ENCODE measurements at regions not wholly inside any gene's neighbourhood (a gene's known extent, or its start where the extent isn't known, plus 50 kb on each side); places are given as distances from the start of the nearest gene placed in this dataset.

- ATAC-seq, result no peak
- Histone ChIP-seq H3K4me3 (no peak overlapping the region), H2AFZ (peak overlapping the region; percentile 43), H3K9me2 (ENCODE audit: insufficient read depth) (no peaks in the 10 kb centered on the region), H3K4me1 (ENCODE audit: insufficient read depth) (peaks cover 8% of the 10 kb centered on the region; the same call in 1 of the 2 replicates), H3K4me2 (no peak overlapping the region), H3K36me3 (ENCODE audit: insufficient read depth) (no peaks in the 10 kb centered on the region), H3K27ac (ENCODE audit: low read depth) (no peak overlapping the region), H3K79me2 (replicated peaks; ENCODE audit: insufficient read depth) (no peaks in the 10 kb centered on the region), H4K20me1 (replicated peaks; ENCODE audit: insufficient read depth) (no peaks in the 10 kb centered on the region), H3K27me3 (ENCODE audit: insufficient read depth) (no peaks in the 10 kb centered on the region), H3F3A (replicated peaks; ENCODE audit: low read depth) (no peaks in the 10 kb centered on the region)
- TF ChIP-seq REST (IDR thresholded peaks at IDR 0.05; ENCODE audit: unreplicated experiment) (no peak), EZH2 (IDR thresholded peaks at IDR 0.05; ENCODE audit: low read depth, unreplicated experiment) (no peak), CTCF (conservative IDR thresholded peaks at IDR 0.05; ENCODE audit: low read depth in 2 of 2) (no peak), ZNF331 (CRISPR knock-in tag; IDR thresholded peaks at IDR 0.05; ENCODE audit: low read depth) (no peak), POLR2AphosphoS5 (IDR thresholded peaks at IDR 0.05; ENCODE audit: low read depth) (no peak)
- Mint-ChIP-seq H3K4me3 (no peak overlapping the region), H3K9me3 (no peaks in the 10 kb centered on the region), H3K36me3 (ENCODE audit: low read depth) (no peaks in the 10 kb centered on the region), H3K4me1 (peaks cover 15% of the 10 kb centered on the region), H3K27me3 (ENCODE audit: insufficient read depth, low read depth, poor library complexity) (peaks cover 9% of the 10 kb centered on the region), H3K27ac (no peak overlapping the region)
- no peak for DNase-seq (ENCODE audit: low spot score)
Observed at GRCh38 chr13:112248406-112248760, 127.8 kb upstream of the SPACA7 start.

- Histone ChIP-seq H3K79me2 (replicated peaks; ENCODE audit: insufficient read depth) (no peaks in the 10 kb centered on the region), H3K4me2 (no peak overlapping the region), H3K27ac (ENCODE audit: low read depth) (no peak overlapping the region), H4K20me1 (replicated peaks; ENCODE audit: insufficient read depth) (no peaks in the 10 kb centered on the region), H2AFZ (no peak overlapping the region), H3F3A (replicated peaks; ENCODE audit: low read depth) (no peaks in the 10 kb centered on the region), H3K27me3 (ENCODE audit: insufficient read depth) (no peaks in the 10 kb centered on the region), H3K4me3 (no peak overlapping the region), H3K36me3 (ENCODE audit: insufficient read depth) (no peaks in the 10 kb centered on the region), H3K9me2 (ENCODE audit: insufficient read depth) (no peaks in the 10 kb centered on the region), H3K4me1 (ENCODE audit: insufficient read depth) (peaks cover 2% of the 10 kb centered on the region; the same call in 1 of the 2 replicates)
- Mint-ChIP-seq H3K27me3 (ENCODE audit: insufficient read depth, low read depth, poor library complexity) (peaks cover 7% of the 10 kb centered on the region), H3K9me3 (no peaks in the 10 kb centered on the region), H3K4me1 (peaks cover 12% of the 10 kb centered on the region), H3K36me3 (ENCODE audit: low read depth) (no peaks in the 10 kb centered on the region; the same call in 2 of the 3 replicates), H3K4me3 (no peak overlapping the region), H3K27ac (no peak overlapping the region)
- no peak for DNase-seq (ENCODE audit: low spot score)
- no peak for ATAC-seq
- TF ChIP-seq REST (IDR thresholded peaks at IDR 0.05; ENCODE audit: unreplicated experiment), result no peak
- TF ChIP-seq ETS1 (IDR thresholded peaks at IDR 0.05), result no peak
- no peak for TF ChIP-seq NANOG (IDR thresholded peaks at IDR 0.05; ENCODE audit: borderline replicate concordance)
- TF ChIP-seq CTCF (conservative IDR thresholded peaks at IDR 0.05; ENCODE audit: low read depth in 2 of 2), result no peak
- no peak for TF ChIP-seq EZH2 (IDR thresholded peaks at IDR 0.05; ENCODE audit: low read depth, unreplicated experiment)
- TF ChIP-seq EZH2phosphoT487 (IDR thresholded peaks at IDR 0.05; ENCODE audit: unreplicated experiment), result no peak
- no peak for TF ChIP-seq POLR2AphosphoS5 (IDR thresholded peaks at IDR 0.05; ENCODE audit: low read depth)
- no peak for TF ChIP-seq ZNF114 (CRISPR knock-in tag; IDR thresholded peaks at IDR 0.05)
- TF ChIP-seq JUNB (IDR thresholded peaks at IDR 0.05; ENCODE audit: unreplicated experiment), result no peak
- no peak for TF ChIP-seq STAT1 (IDR thresholded peaks at IDR 0.05; ENCODE audit: unreplicated experiment)
Observed at GRCh38 chr13:112248862-112249592, 127.1 kb upstream of the SPACA7 start.

Measured in GM23338 (cell line).